Adrenal gland (tissue), 5 donors: ENCODE measurements at regions not wholly inside any gene's neighbourhood (a gene's known extent, or its start where the extent isn't known, plus 50 kb on each side); places are given as distances from the start of the nearest gene placed in this dataset.

ENCODE experiments used
- CTCF ChIP-seq, 6 experiments: fragments of 450-650 bp in 4 of 6; fragments of 200-600 bp in 2 of 6; sonication (generic) in 1 of 6; IDR thresholded peaks; 1 replicate in 5 of 6; 2 replicates in 1 of 6; pipeline versions ENCODE4 v1.5.1 to v1.8.0; 2016 to 2021; ENCODE audit warnings: antibody characterized with exemption in 6 of 6, mild to moderate bottlenecking in 2 of 6, moderate library complexity in 1 of 6
- POLR2A ChIP-seq, 2 donors: fragments of 450-650 bp; IDR thresholded peaks; one replicate each; pipeline ENCODE4 v1.6.1; 2017; ENCODE audit warnings: antibody characterized with exemption in 2 of 2, mild to moderate bottlenecking in 2 of 2, moderate library complexity in 1 of 2
- donor health status: DM: no; HTN: no; CAD: no.

DNA sequence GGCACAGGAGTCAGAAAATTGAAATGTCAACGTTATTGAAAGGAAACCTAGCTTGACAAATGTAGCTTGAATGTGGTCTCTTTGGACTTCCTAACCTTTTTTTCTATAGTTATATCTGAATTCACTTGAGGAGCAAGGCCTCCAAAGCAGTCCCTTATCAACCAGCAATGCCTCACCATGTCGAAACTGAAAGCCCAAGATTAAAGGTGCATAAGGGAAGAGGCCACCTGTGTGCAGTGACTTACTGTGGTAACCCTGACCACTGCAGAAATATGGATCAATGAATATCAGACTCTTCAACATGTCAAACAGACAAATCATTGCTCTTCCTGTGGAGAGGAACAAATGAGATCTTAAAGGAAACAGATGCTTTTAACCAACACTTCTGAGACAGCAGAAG is 95.0 kb upstream of the GIMD1 start:
- TF ChIP-seq CTCF (IDR thresholded peaks at IDR 0.05) (no peak), POLR2A (IDR thresholded peaks at IDR 0.05) (no peak)
